ENCODE measurements at regions not wholly inside any gene's neighbourhood (a gene's known extent, or its start where the extent isn't known, plus 50 kb on each side); places are given as distances from the start of the nearest gene placed in this dataset.

DNA sequence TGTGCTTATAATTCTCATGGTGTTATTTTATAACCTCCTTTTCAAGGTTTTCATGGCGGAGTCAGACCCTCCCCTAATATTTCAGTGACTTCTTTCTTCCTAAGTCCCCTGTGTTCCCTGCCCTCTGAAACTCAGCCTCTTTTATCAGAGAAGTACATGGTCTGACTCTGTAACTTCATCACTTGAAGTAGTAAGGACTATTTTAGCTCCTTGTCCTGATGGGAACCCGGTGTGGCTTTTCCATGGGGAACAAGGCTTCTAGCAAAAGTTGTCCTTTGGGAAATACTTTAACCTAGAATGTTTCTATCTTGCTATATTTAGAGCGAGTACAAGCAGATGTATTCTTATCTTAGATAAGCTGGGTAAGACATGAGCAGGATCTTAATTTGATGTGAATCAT, 117.5 kb downstream of the TRIB2 start:
- H3K9me3 Mint-ChIP-seq, result peaks cover 2% of the 10 kb centered on the region
- DNase-seq (ENCODE audit: low spot score), result no peak
- H3K4me3 Mint-ChIP-seq, result no peak overlapping the region
- no peaks in the 10 kb centered on the region for H3K9me3 ChIP-seq (ENCODE audit: low read depth)
- peak overlapping the region; percentile 69 for H3K27ac Mint-ChIP-seq
- no peaks in the 10 kb centered on the region for H3K36me3 Mint-ChIP-seq
- no peaks in the 10 kb centered on the region for H3K36me3 ChIP-seq
- no peak overlapping the region for H3K4me2 ChIP-seq
- no peak overlapping the region for H2AFZ ChIP-seq (replicated peaks)
- no peak overlapping the region for H3K4me3 ChIP-seq
- H3K4me1 Mint-ChIP-seq, result peaks cover 15% of the 10 kb centered on the region
- H3K27me3 ChIP-seq, result no peaks in the 10 kb centered on the region
- no peak overlapping the region for H3K27ac ChIP-seq
- no peaks in the 10 kb centered on the region for H3K79me2 ChIP-seq (ENCODE audit: low read depth)
- H4K20me1 ChIP-seq (ENCODE audit: low read depth), result no peaks in the 10 kb centered on the region
- no peak for TF ChIP-seq CTCF (IDR thresholded peaks at IDR 0.05)
- no peak for TF ChIP-seq EZH2 (IDR thresholded peaks at IDR 0.05)
- TF ChIP-seq EZH2phosphoT487 (IDR thresholded peaks at IDR 0.05), result no peak
- H3F3A ChIP-seq (ENCODE audit: low read depth), result no peaks in the 10 kb centered on the region
- no peak overlapping the region for H3K9ac ChIP-seq
- H3K4me1 ChIP-seq, result no peaks in the 10 kb centered on the region
- peaks cover 2% of the 10 kb centered on the region for H3K27me3 Mint-ChIP-seq (ENCODE audit: insufficient read depth, low read depth)

DNA sequence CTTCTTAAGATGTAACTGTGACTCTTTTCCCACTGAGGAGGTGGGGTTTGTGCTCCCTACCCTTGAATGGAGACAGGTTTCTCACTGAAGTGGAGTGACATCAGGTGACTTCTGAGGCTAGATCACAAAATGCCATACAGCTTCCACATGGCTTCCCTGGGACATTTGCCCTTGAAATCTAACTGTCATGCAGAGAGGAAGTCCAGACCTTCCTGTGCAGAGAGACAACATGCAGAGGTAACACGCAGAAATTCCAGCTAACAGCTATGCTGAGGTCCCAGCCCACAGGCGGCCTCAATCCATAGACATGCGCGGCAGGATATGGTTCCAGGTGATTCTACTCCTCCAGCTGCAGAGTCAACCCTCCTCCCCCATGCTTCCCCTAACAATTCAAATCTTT, 119.0 kb downstream of the TRIB2 start:
- Histone ChIP-seq H3K4me3 (no peak overlapping the region), H3K27ac (no peak overlapping the region), H3K79me2 (ENCODE audit: low read depth) (no peaks in the 10 kb centered on the region), H4K20me1 (ENCODE audit: low read depth) (no peaks in the 10 kb centered on the region), H3K27me3 (no peaks in the 10 kb centered on the region), H3F3A (ENCODE audit: low read depth) (no peaks in the 10 kb centered on the region), H3K36me3 (no peaks in the 10 kb centered on the region), H2AFZ (replicated peaks) (no peak overlapping the region), H3K4me1 (no peaks in the 10 kb centered on the region), H3K9me3 (ENCODE audit: low read depth) (no peaks in the 10 kb centered on the region), H3K9ac (no peak overlapping the region), H3K4me2 (no peak overlapping the region)
- H3K9me3 Mint-ChIP-seq, result peaks cover 2% of the 10 kb centered on the region
- TF ChIP-seq CTCF (IDR thresholded peaks at IDR 0.05) (no peak), EZH2phosphoT487 (IDR thresholded peaks at IDR 0.05) (no peak), EZH2 (IDR thresholded peaks at IDR 0.05) (no peak)
- no peak overlapping the region for H3K27ac Mint-ChIP-seq
- H3K36me3 Mint-ChIP-seq, result no peaks in the 10 kb centered on the region
- DNase-seq (ENCODE audit: low spot score), result no peak
- peaks cover 9% of the 10 kb centered on the region for H3K4me1 Mint-ChIP-seq
- no peak overlapping the region for H3K4me3 Mint-ChIP-seq
- H3K27me3 Mint-ChIP-seq (ENCODE audit: insufficient read depth, low read depth), result peaks cover 2% of the 10 kb centered on the region

DNA sequence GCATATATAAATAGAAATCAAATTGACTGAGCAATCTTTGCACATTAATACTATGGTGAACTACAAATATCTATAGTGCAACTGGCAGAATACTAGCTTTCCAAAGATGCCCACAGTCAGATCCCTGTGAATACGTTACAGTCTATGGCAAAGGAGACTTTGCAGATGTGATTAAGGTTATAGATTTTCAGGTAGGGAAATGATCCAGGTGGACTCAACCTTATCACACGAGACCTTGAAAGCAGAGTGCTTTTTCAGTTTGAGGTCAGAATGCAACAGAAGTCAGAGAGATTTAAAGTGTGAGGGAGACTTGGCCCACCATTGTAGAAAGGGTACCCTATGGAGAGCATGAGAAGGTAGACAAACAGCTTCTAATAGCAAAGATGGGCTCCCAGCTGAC, 122.6 kb downstream of the TRIB2 start:
- Histone ChIP-seq H3F3A (ENCODE audit: low read depth) (no peaks in the 10 kb centered on the region), H3K27me3 (no peaks in the 10 kb centered on the region), H2AFZ (replicated peaks) (no peak overlapping the region), H3K9me3 (ENCODE audit: low read depth) (no peaks in the 10 kb centered on the region), H3K4me1 (no peaks in the 10 kb centered on the region), H3K4me2 (no peak overlapping the region), H3K9ac (no peak overlapping the region), H3K27ac (no peak overlapping the region), H3K79me2 (ENCODE audit: low read depth) (no peaks in the 10 kb centered on the region), H3K4me3 (no peak overlapping the region), H4K20me1 (ENCODE audit: low read depth) (no peaks in the 10 kb centered on the region), H3K36me3 (no peaks in the 10 kb centered on the region)
- Mint-ChIP-seq H3K4me3 (no peak overlapping the region), H3K9me3 (no peaks in the 10 kb centered on the region), H3K27ac (no peak overlapping the region), H3K4me1 (no peaks in the 10 kb centered on the region), H3K36me3 (no peaks in the 10 kb centered on the region), H3K27me3 (ENCODE audit: insufficient read depth, low read depth) (peaks cover 2% of the 10 kb centered on the region)
- TF ChIP-seq EZH2 (IDR thresholded peaks at IDR 0.05) (no peak), CTCF (IDR thresholded peaks at IDR 0.05) (no peak), EZH2phosphoT487 (IDR thresholded peaks at IDR 0.05) (no peak)
- DNase-seq (ENCODE audit: low spot score), result no peak

DNA sequence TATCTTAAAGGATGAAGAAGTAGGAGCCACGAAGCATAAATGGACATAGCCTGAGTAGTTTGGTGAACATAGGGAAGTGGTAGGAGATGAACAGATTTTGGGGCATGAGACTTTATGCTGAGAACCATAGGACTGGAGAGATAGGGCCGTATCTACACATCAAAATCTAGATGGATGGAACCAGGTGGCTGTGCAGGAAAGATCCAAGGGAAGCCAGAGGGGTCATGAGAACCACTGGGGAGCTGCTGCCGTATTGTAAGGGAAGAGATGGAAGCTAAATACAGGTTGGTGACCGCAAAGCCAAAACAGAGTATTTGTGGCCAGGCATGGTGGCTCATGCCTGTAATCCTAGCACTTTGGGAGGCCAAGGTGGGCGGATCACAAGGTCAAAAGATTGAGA, 124.3 kb downstream of the TRIB2 start:
- Histone ChIP-seq H4K20me1 (ENCODE audit: low read depth) (no peaks in the 10 kb centered on the region), H3K4me1 (no peaks in the 10 kb centered on the region), H3F3A (ENCODE audit: low read depth) (no peaks in the 10 kb centered on the region), H3K9ac (no peak overlapping the region), H3K9me3 (ENCODE audit: low read depth) (no peaks in the 10 kb centered on the region), H3K4me2 (no peak overlapping the region), H3K27me3 (no peaks in the 10 kb centered on the region), H3K27ac (no peak overlapping the region), H3K36me3 (no peaks in the 10 kb centered on the region), H2AFZ (replicated peaks) (no peak overlapping the region), H3K4me3 (no peak overlapping the region), H3K79me2 (ENCODE audit: low read depth) (no peaks in the 10 kb centered on the region)
- peaks cover 4% of the 10 kb centered on the region for H3K4me1 Mint-ChIP-seq
- TF ChIP-seq EZH2phosphoT487 (IDR thresholded peaks at IDR 0.05) (no peak), CTCF (IDR thresholded peaks at IDR 0.05) (no peak), EZH2 (IDR thresholded peaks at IDR 0.05) (no peak)
- no peaks in the 10 kb centered on the region for H3K9me3 Mint-ChIP-seq
- peaks cover 2% of the 10 kb centered on the region for H3K27me3 Mint-ChIP-seq (ENCODE audit: insufficient read depth, low read depth)
- no peak overlapping the region for H3K4me3 Mint-ChIP-seq
- no peaks in the 10 kb centered on the region for H3K36me3 Mint-ChIP-seq
- no peak for DNase-seq (ENCODE audit: low spot score)
- H3K27ac Mint-ChIP-seq, result no peak overlapping the region
